K562 (cell line): ENCODE measurements at regions not wholly inside any gene's neighbourhood (a gene's known extent, or its start where the extent isn't known, plus 50 kb on each side); places are given as distances from the start of the nearest gene placed in this dataset.

Experiments used
- FOSL1 ChIP-seq: fragments of 200-800 bp; sonication (Bioruptor generic); conservative IDR thresholded peaks from 2 replicates; pipeline ENCODE4 v1.6.1; 2016; ENCODE audit warnings: missing genetic modification characterization, missing compliant biosample characterization
- LCOR ChIP-seq: sonication (generic); formaldehyde crosslinking; IDR thresholded peaks from 2 replicates; pipeline ENCODE4 v1.8.0; 2022; ENCODE audit warnings: mild to moderate bottlenecking, missing genetic modification reagents
- MAFG ChIP-seq: fragments of 450-650 bp; conservative IDR thresholded peaks from 2 replicates; pipeline ENCODE4 v1.6.1; 2016; ENCODE audit warnings: missing genetic modification characterization, missing compliant biosample characterization
- NCOA1 ChIP-seq: fragments of 450-650 bp; IDR thresholded peaks from 2 replicates; pipeline ENCODE4 v1.6.1; 2016; ENCODE audit warnings: low read depth
- NR1H2 ChIP-seq: sonication (generic); formaldehyde crosslinking; IDR thresholded peaks from 2 replicates; pipeline ENCODE4 v1.4.0; 2020; ENCODE audit warnings: mild to moderate bottlenecking, missing genetic modification reagents
- PRMT5 ChIP-seq: sonication (generic); formaldehyde crosslinking; IDR thresholded peaks from 2 replicates; pipeline ENCODE4 v1.5.0; 2020; ENCODE audit warnings: missing genetic modification reagents
- RBM14 ChIP-seq: fragments of 200-400 bp; formaldehyde crosslinking; IDR thresholded peaks from 2 replicates; pipeline ENCODE4 v1.6.1; 2018; ENCODE audit warnings: low read depth, mild to moderate bottlenecking, low read length, moderate library complexity, borderline replicate concordance; ENCODE audit not compliant: insufficient read depth
- RFX1 ChIP-seq: fragments of 450-650 bp; IDR thresholded peaks from 2 replicates; pipeline ENCODE4 v1.6.1; 2016; ENCODE audit warnings: mild to moderate bottlenecking, moderate library complexity
- SMARCA4 ChIP-seq: fragments of 450-650 bp; IDR thresholded peaks from 2 replicates; pipeline ENCODE4 v1.6.1; 2016
- ZEB2 ChIP-seq: fragments of 450-650 bp; IDR thresholded peaks from 2 replicates; pipeline ENCODE4 v1.6.1; 2016
- ZNF316 ChIP-seq: fragments of 450-650 bp; IDR thresholded peaks from 2 replicates; pipeline ENCODE4 v1.6.1; 2016
- ZNF384 ChIP-seq: IDR thresholded peaks from 2 replicates; pipeline ENCODE4 v1.6.1; 2012; ENCODE audit warnings: low read depth, low read length, improper control_type of control experiment
- TF ChIP-seq, protein P1 (sequence below), 2 experiments: fragments of 450-650 bp in 1 of 2; sonication (generic) in 1 of 2; formaldehyde crosslinking; conservative IDR thresholded peaks; 2 replicates each; pipeline versions ENCODE4 v1.4.0 to v1.8.1; 2020 to 2022; ENCODE audit warnings: mild to moderate bottlenecking in 1 of 2, missing genetic modification reagents in 1 of 2
- TF ChIP-seq, protein P2 (sequence below), 2 experiments: fragments of 200-800 bp in 1 of 2; sonication (Bioruptor generic) in 1 of 2; sonication (generic) in 1 of 2; formaldehyde crosslinking in 1 of 2; IDR thresholded peaks in 1 of 2; conservative IDR thresholded peaks in 1 of 2; 2 replicates each; pipeline versions ENCODE4 v1.5.0 to v1.6.1; 2016 to 2020; ENCODE audit warnings: missing compliant biosample characterization in 1 of 2, missing genetic modification characterization in 1 of 2, missing genetic modification reagents in 1 of 2
- TF ChIP-seq, protein P3 (sequence below): sonication (generic); formaldehyde crosslinking; IDR thresholded peaks from 2 replicates; pipeline ENCODE4 v1.8.1; 2022; ENCODE audit warnings: missing genetic modification reagents

DNA sequence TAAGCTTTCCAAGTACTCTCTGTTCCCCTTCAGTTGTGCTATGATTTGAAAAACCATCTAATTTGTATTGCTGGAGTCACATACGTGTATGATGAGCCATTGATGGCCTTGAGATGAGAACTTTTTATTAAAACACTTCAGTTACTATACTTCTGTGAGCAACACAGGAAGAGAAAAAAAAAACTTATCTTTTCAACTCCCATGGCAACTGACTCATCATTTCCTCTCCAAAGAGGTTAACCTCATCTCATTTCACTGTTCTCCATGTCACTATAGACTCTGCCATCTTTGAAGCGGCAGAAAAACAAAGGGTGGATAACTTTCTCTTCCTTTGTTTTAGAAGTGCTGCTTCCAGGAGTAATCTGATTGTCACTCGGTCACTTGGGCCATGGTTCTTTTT lies 104.3 kb upstream of the PCSK1 start (continued):
- TF ChIP-seq RBM14 (no peak), SMARCA4 (no peak), RFX1 (peak; percentile 62), ZEB2 (no peak), PRMT5 (CRISPR knock-in tag) (no peak), FOSL1 (tag) (peak; percentile 95), LCOR (CRISPR knock-in tag) (no peak), MAFG (tag) (0 out of 2 replicates have a peak, but pooled peaks have one; percentile 23), NCOA1 (no peak), NR1H2 (no peak), ZNF316 (0 out of 2 replicates have a peak, but pooled peaks have one; percentile 15), ZNF384 (peak; percentile 50; the same call in 1 of the 2 replicates)
- TF ChIP-seq, protein P1, sequence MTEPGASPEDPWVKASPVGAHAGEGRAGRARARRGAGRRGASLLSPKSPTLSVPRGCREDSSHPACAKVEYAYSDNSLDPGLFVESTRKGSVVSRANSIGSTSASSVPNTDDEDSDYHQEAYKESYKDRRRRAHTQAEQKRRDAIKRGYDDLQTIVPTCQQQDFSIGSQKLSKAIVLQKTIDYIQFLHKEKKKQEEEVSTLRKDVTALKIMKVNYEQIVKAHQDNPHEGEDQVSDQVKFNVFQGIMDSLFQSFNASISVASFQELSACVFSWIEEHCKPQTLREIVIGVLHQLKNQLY (CRISPR knock-in tag; conservative IDR thresholded peaks at IDR 0.05), result no peak
- TF ChIP-seq, protein P2, sequence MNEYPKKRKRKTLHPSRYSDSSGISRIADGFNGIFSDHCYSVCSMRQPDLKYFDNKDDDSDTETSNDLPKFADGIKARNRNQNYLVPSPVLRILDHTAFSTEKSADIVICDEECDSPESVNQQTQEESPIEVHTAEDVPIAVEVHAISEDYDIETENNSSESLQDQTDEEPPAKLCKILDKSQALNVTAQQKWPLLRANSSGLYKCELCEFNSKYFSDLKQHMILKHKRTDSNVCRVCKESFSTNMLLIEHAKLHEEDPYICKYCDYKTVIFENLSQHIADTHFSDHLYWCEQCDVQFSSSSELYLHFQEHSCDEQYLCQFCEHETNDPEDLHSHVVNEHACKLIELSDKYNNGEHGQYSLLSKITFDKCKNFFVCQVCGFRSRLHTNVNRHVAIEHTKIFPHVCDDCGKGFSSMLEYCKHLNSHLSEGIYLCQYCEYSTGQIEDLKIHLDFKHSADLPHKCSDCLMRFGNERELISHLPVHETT (CRISPR knock-in tag; conservative IDR thresholded peaks at IDR 0.05 in 1 of 2, IDR thresholded peaks at IDR 0.05 in 1 of 2), result no peak
- TF ChIP-seq, protein P3, sequence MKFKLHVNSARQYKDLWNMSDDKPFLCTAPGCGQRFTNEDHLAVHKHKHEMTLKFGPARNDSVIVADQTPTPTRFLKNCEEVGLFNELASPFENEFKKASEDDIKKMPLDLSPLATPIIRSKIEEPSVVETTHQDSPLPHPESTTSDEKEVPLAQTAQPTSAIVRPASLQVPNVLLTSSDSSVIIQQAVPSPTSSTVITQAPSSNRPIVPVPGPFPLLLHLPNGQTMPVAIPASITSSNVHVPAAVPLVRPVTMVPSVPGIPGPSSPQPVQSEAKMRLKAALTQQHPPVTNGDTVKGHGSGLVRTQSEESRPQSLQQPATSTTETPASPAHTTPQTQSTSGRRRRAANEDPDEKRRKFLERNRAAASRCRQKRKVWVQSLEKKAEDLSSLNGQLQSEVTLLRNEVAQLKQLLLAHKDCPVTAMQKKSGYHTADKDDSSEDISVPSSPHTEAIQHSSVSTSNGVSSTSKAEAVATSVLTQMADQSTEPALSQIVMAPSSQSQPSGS (CRISPR knock-in tag), result no peak
